RKO (cell line): ENCODE measurements at regions not wholly inside any gene's neighbourhood (a gene's known extent, or its start where the extent isn't known, plus 50 kb on each side); places are given as distances from the start of the nearest gene placed in this dataset.

Experiments
- DNase-seq: peaks from one replicate; pipeline ENCODE4 v3.0.0-alpha.2; 2016; ENCODE audit warnings: low spot score

- DNase-seq, result no peak
These were observed 292.3 kb upstream of the PITRM1 start for GRCh38 chr10:3464760-3465405.

GRCh38 chr10:3460420-3461128 lies 288.0 kb upstream of the PITRM1 start:
- no peak for DNase-seq

GRCh38 chr10:3455385-3456334 lies 283.1 kb upstream of the PITRM1 start:
- no peak for DNase-seq

GRCh38 chr10:3452683-3453361 lies 280.2 kb upstream of the PITRM1 start:
- DNase-seq, result no peak

- DNase-seq, result no peak
These were observed 279.6 kb upstream of the PITRM1 start for GRCh38 chr10:3452173-3452626.

GRCh38 chr10:3451516-3452172 lies 279.1 kb upstream of the PITRM1 start:
- no peak for DNase-seq

- no peak for DNase-seq
These were observed 273.6 kb upstream of the PITRM1 start for GRCh38 chr10:3446221-3446620.

GRCh38 chr10:3445648-3446047 lies 273.1 kb upstream of the PITRM1 start:
- no peak for DNase-seq

- no peak for DNase-seq
These were observed 269.9 kb upstream of the PITRM1 start for GRCh38 chr10:3442451-3442990.

GRCh38 chr10:3439183-3439582 lies 266.6 kb upstream of the PITRM1 start:
- DNase-seq, result no peak

- no peak for DNase-seq
These were observed 266.0 kb upstream of the PITRM1 start for GRCh38 chr10:3438606-3439005.

GRCh38 chr10:3435671-3436070 lies 263.1 kb upstream of the PITRM1 start:
- DNase-seq, result no peak

GRCh38 chr10:3433988-3434387 lies 261.4 kb upstream of the PITRM1 start:
- DNase-seq, result no peak

- no peak for DNase-seq
These were observed 260.5 kb upstream of the PITRM1 start for GRCh38 chr10:3433131-3433530.

- no peak for DNase-seq
These were observed 259.7 kb upstream of the PITRM1 start for GRCh38 chr10:3432081-3432825.

GRCh38 chr10:3430501-3430900 lies 257.9 kb upstream of the PITRM1 start:
- DNase-seq, result no peak

GRCh38 chr10:3429676-3430075 lies 257.1 kb upstream of the PITRM1 start:
- no peak for DNase-seq

- DNase-seq, result no peak
These were observed 256.2 kb upstream of the PITRM1 start for GRCh38 chr10:3428826-3429225.

GRCh38 chr10:3427950-3428354 lies 255.4 kb upstream of the PITRM1 start:
- DNase-seq, result no peak

GRCh38 chr10:3427347-3427746 lies 254.8 kb upstream of the PITRM1 start:
- DNase-seq, result no peak
